ENCODE measurements at regions not wholly inside any gene's neighbourhood (a gene's known extent, or its start where the extent isn't known, plus 50 kb on each side); places are given as distances from the start of the nearest gene placed in this dataset.

GRCh38 chr2:145043399-145043834 lies 523.5 kb upstream of the ZEB2 start:
- DNase-seq (no peak), ATAC-seq (no peak)
- intact Hi-C loops (cut with micrococcal nuclease), result no loop called here

GRCh38 chr2:145041706-145042105 lies 521.8 kb upstream of the ZEB2 start:
- ATAC-seq (no peak), DNase-seq (no peak)

GRCh38 chr2:145040433-145040832 lies 520.5 kb upstream of the ZEB2 start:
- intact Hi-C loops (cut with micrococcal nuclease), result no loop called here
- ATAC-seq (no peak), DNase-seq (no peak)

More at GRCh38 chr2:145041706-145042105, 521.8 kb upstream of the ZEB2 start:
- intact Hi-C loops (cut with micrococcal nuclease), result no loop called here

GRCh38 chr2:145038041-145038525 lies 518.2 kb upstream of the ZEB2 start:
- ATAC-seq (peak; percentile 61), DNase-seq (no peak)
- intact Hi-C loops (cut with micrococcal nuclease), result no loop called here

GRCh38 chr2:145036421-145037011 lies 516.6 kb upstream of the ZEB2 start:
- no peak for DNase-seq
- intact Hi-C loops (cut with micrococcal nuclease), result no loop called here
- ATAC-seq, result no peak

GRCh38 chr2:145034511-145034910 lies 514.6 kb upstream of the ZEB2 start:
- DNase-seq (no peak), ATAC-seq (no peak)
- intact Hi-C loops (cut with micrococcal nuclease), result no loop called here

- no peak for ATAC-seq
- intact Hi-C loops (cut with micrococcal nuclease), result no loop called here
- no peak for DNase-seq
Measured at GRCh38 chr2:145033438-145033837, 513.5 kb upstream of the ZEB2 start.

- ATAC-seq (no peak), DNase-seq (no peak)
- intact Hi-C loops (cut with micrococcal nuclease), result no loop called here
Measured at GRCh38 chr2:145032791-145033190, 512.9 kb upstream of the ZEB2 start.

GRCh38 chr2:145029873-145030272 lies 510.0 kb upstream of the ZEB2 start:
- ATAC-seq, result no peak
- no peak for DNase-seq
- intact Hi-C loops (cut with micrococcal nuclease), result no loop called here

GRCh38 chr2:145029081-145029480 lies 509.2 kb upstream of the ZEB2 start:
- DNase-seq (no peak), ATAC-seq (no peak)

GRCh38 chr2:145028101-145028920 lies 508.4 kb upstream of the ZEB2 start:
- intact Hi-C loops (cut with micrococcal nuclease), result no loop called here
- ATAC-seq (no peak), DNase-seq (no peak)

More at GRCh38 chr2:145029081-145029480, 509.2 kb upstream of the ZEB2 start:
- intact Hi-C loops (cut with micrococcal nuclease), result no loop called here

GRCh38 chr2:145026456-145027455 lies 506.8 kb upstream of the ZEB2 start:
- no peak for ATAC-seq
- intact Hi-C loops (cut with micrococcal nuclease), result no loop called here
- DNase-seq, result no peak

GRCh38 chr2:145025382-145025781 lies 505.5 kb upstream of the ZEB2 start:
- intact Hi-C loops (cut with micrococcal nuclease), result no loop called here
- no peak for DNase-seq
- ATAC-seq, result no peak

GRCh38 chr2:145023334-145023934 lies 503.5 kb upstream of the ZEB2 start:
- no peak for ATAC-seq
- intact Hi-C loops (cut with micrococcal nuclease), result no loop called here
- DNase-seq, result no peak

- intact Hi-C loops (cut with micrococcal nuclease), result no loop called here
- ATAC-seq (no peak), DNase-seq (no peak)
Measured at GRCh38 chr2:145022666-145023333, 502.9 kb upstream of the ZEB2 start.

- DNase-seq (no peak), ATAC-seq (peak; percentile 58)
- intact Hi-C loops (cut with micrococcal nuclease), result no loop called here
Measured at GRCh38 chr2:145021962-145022665, 502.2 kb upstream of the ZEB2 start.

- intact Hi-C loops (cut with micrococcal nuclease), result no loop called here
- ATAC-seq, result no peak
- no peak for DNase-seq
Measured at GRCh38 chr2:145020694-145021093, 500.8 kb upstream of the ZEB2 start.

- DNase-seq, result no peak
- intact Hi-C loops (cut with micrococcal nuclease), result no loop called here
- no peak for ATAC-seq
Measured at GRCh38 chr2:145020139-145020538, 500.2 kb upstream of the ZEB2 start.

Data from left ventricle myocardium superior (tissue), 1 donor.